ENCODE measurements at regions not wholly inside any gene's neighbourhood (a gene's known extent, or its start where the extent isn't known, plus 50 kb on each side); places are given as distances from the start of the nearest gene placed in this dataset.

DNA sequence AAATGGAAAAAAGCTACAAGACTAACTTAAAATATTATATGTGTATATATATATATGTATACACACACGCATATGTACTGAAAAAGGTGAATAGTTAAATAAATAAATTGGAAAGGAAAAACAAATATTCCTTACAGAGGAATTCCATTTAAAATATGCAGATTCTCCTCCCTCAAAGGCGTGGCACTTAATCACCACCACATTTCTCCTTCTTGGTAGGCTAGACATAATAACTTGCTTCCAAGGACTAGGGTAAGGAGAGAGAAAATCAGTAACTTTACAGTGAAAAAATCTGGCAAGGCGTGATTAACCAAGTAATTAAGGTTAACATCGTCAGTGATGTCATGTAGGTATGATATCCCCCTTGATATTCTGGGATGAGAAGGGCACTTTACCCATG lies 84.0 kb upstream of the USP25 start:
- no peaks in the 10 kb centered on the region for H3K4me1 ChIP-seq
- peaks cover 0 to 5% (median 0%) of the 10 kb centered on the region in 12 donors for H3K9me3 ChIP-seq
- TF ChIP-seq POLR2A (IDR thresholded peaks at IDR 0.05): no peak
- TF ChIP-seq CTCF (IDR thresholded peaks at IDR 0.05): no peak
- ATAC-seq (no peak), DNase-seq (no peak)
- no peak overlapping the region for H3K27ac ChIP-seq
- H3K36me3 ChIP-seq: no peaks in the 10 kb centered on the region
- no peak overlapping the region for H3K4me3 ChIP-seq
- H3K27me3 ChIP-seq: no peaks in the 10 kb centered on the region
- WGBS, 4 donors: 80 to 90% (median 87%) methylated on average over 4 of the region's 4 CpGs
- intact Hi-C loops (cut with DNase I): no loop called here

- intact Hi-C loops (cut with DNase I): no loop called here
- H3K27ac ChIP-seq: no peak overlapping the region
- no peak for TF ChIP-seq POLR2A (IDR thresholded peaks at IDR 0.05)
- WGBS, 4 donors: 69 to 85% (median 77%) methylated on average over 3 of the region's 3 CpGs
- ATAC-seq: no peak
- no peaks in the 10 kb centered on the region for H3K27me3 ChIP-seq
- no peak overlapping the region for H3K4me3 ChIP-seq
- H3K9me3 ChIP-seq: peaks cover 0 to 5% (median 0%) of the 10 kb centered on the region in 12 donors
- no peaks in the 10 kb centered on the region for H3K36me3 ChIP-seq
- DNase-seq: no peak
- H3K4me1 ChIP-seq: no peaks in the 10 kb centered on the region
Measured at GRCh38 chr21:15650735-15651134, 79.0 kb upstream of the USP25 start.

- 53 to 86% (median 56%) methylated on average over 3 of the region's 3 CpGs for WGBS, 4 donors
- no peaks in the 10 kb centered on the region for H3K36me3 ChIP-seq
- intact Hi-C loops (cut with DNase I): no loop called here
Measured at GRCh38 chr21:15651172-15651571, 78.6 kb upstream of the USP25 start.

GRCh38 chr21:15653710-15654109 lies 76.1 kb upstream of the USP25 start:
- H3K9me3 ChIP-seq: no peaks in the 10 kb centered on the region
- DNase-seq (no peak), ATAC-seq (no peak)
- TF ChIP-seq CTCF (IDR thresholded peaks at IDR 0.05): no peak
- H3K27me3 ChIP-seq: no peaks in the 10 kb centered on the region
- H3K4me3 ChIP-seq: no peak overlapping the region
- WGBS, 4 donors: 42 to 61% (median 58%) methylated on average over 2 of the region's 2 CpGs
- intact Hi-C loops (cut with DNase I): no loop called here
- H3K27ac ChIP-seq: no peak overlapping the region
- no peaks in the 10 kb centered on the region for H3K36me3 ChIP-seq
- H3K4me1 ChIP-seq: no peaks in the 10 kb centered on the region

More at GRCh38 chr21:15651172-15651571, 78.6 kb upstream of the USP25 start:
- no peaks in the 10 kb centered on the region for H3K4me1 ChIP-seq
- no peak overlapping the region for H3K4me3 ChIP-seq
- TF ChIP-seq POLR2A (IDR thresholded peaks at IDR 0.05): no peak
- no peak for ATAC-seq
- H3K27me3 ChIP-seq: no peaks in the 10 kb centered on the region
- no peak overlapping the region for H3K27ac ChIP-seq
- DNase-seq: no peak
- peaks cover 0 to 5% (median 0%) of the 10 kb centered on the region in 12 donors for H3K9me3 ChIP-seq

- intact Hi-C loops (cut with DNase I): no loop called here
- Histone ChIP-seq H3K9me3 (no peaks in the 10 kb centered on the region), H3K4me1 (no peaks in the 10 kb centered on the region), H3K27me3 (no peaks in the 10 kb centered on the region), H3K4me3 (no peak overlapping the region), H3K36me3 (no peaks in the 10 kb centered on the region), H3K27ac (no peak overlapping the region)
- 94 to 95% (median 95%) methylated on average over 6 of the region's 6 CpGs for WGBS, 4 donors
- no peak for DNase-seq
- TF ChIP-seq POLR2A (IDR thresholded peaks at IDR 0.05) (no peak), CTCF (IDR thresholded peaks at IDR 0.05) (no peak)
- ATAC-seq: no peak
Measured at GRCh38 chr21:15654171-15654570, 75.6 kb upstream of the USP25 start.

All from heart left ventricle (tissue), 16 donors.